ENCODE measurements at regions not wholly inside any gene's neighbourhood (a gene's known extent, or its start where the extent isn't known, plus 50 kb on each side); places are given as distances from the start of the nearest gene placed in this dataset.
"Not testable (repeated sequence)": the region's sequence is repeated elsewhere in the genome, so short reads cannot be mapped to it uniquely, and the experiment has no call there.

DNA sequence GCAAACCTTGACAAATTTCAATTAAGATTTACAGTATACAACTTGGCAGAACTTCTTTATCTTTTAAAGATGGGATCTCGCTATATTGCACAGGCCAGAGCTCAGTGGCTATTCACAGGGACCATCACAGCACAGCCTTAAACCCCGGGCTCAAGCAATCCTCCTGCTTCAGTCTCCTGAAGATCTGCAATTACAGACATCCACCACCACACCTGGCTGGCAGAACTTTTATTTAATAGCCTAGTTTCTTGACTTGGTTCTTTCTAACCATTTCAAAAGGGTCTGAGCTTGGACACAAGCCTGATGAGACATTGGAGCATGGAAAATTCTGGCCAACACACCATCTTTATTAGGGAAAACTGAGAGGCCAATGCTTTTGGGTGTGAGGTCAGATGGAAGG lies 151.6 kb upstream of the KCNG1 start:
- H3K27ac ChIP-seq (ENCODE audit: low read depth, low read length) = no peak overlapping the region
- H3K36me3 ChIP-seq (ENCODE audit: control insufficient read depth, insufficient read depth, low read length) = no peaks in the 10 kb centered on the region
- 0 out of 2 replicates have a peak, but pooled peaks cover 3% of the 10 kb centered on the region for H3K4me1 ChIP-seq (ENCODE audit: control insufficient read depth, insufficient read depth, low read length)
- H3K9me3 ChIP-seq (ENCODE audit: control insufficient read depth, insufficient read depth, low read length) = no peaks in the 10 kb centered on the region
- no peak overlapping the region for H3K9ac ChIP-seq (ENCODE audit: low read depth, low read length)
- no peaks in the 10 kb centered on the region for H3K27me3 ChIP-seq (ENCODE audit: control insufficient read depth, insufficient read depth, low read length)
- H3K4me3 ChIP-seq (ENCODE audit: low read depth, low read length) = no peak overlapping the region

GRCh38 chr20:51172558-51173428 lies 149.9 kb upstream of the KCNG1 start:
- Histone ChIP-seq H3K27ac (ENCODE audit: low read depth, low read length) (no peak overlapping the region), H3K27me3 (ENCODE audit: control insufficient read depth, insufficient read depth, low read length) (no peaks in the 10 kb centered on the region), H3K4me3 (ENCODE audit: low read depth, low read length) (no peak overlapping the region), H3K9ac (ENCODE audit: low read depth, low read length) (no peak overlapping the region), H3K9me3 (ENCODE audit: control insufficient read depth, insufficient read depth, low read length) (no peaks in the 10 kb centered on the region), H3K36me3 (ENCODE audit: control insufficient read depth, insufficient read depth, low read length) (no peaks in the 10 kb centered on the region), H3K4me1 (ENCODE audit: control insufficient read depth, insufficient read depth, low read length) (0 out of 2 replicates have a peak, but pooled peaks cover 5% of the 10 kb centered on the region)

DNA sequence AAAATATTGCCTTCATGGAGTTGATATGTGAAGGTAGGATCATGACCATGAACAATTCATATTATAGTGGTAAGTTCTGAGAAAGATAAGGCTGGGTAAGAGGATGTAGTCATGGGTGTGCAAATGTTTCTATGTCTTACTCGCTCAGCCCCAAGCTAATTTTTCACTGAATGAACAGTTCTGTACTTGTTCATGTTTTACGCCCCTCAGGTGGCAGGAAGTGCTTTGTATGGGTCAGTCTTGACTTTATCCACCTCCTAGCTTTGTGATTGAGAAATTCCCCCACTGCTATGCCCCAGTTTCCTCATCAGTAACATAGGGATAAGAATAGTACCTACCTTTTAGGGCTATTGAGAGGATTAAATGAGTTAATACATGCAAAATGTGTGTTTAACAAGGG lies 148.2 kb upstream of the KCNG1 start:
- H3K27ac ChIP-seq (ENCODE audit: low read depth, low read length) = no peak overlapping the region
- H3K27me3 ChIP-seq (ENCODE audit: control insufficient read depth, insufficient read depth, low read length) = no peaks in the 10 kb centered on the region
- no peaks in the 10 kb centered on the region for H3K9me3 ChIP-seq (ENCODE audit: control insufficient read depth, insufficient read depth, low read length)
- 0 out of 2 replicates have a peak, but pooled peaks cover 5% of the 10 kb centered on the region for H3K4me1 ChIP-seq (ENCODE audit: control insufficient read depth, insufficient read depth, low read length)
- H3K9ac ChIP-seq (ENCODE audit: low read depth, low read length) = no peak overlapping the region
- no peak overlapping the region for H3K4me3 ChIP-seq (ENCODE audit: low read depth, low read length)
- H3K36me3 ChIP-seq (ENCODE audit: control insufficient read depth, insufficient read depth, low read length) = no peaks in the 10 kb centered on the region

DNA sequence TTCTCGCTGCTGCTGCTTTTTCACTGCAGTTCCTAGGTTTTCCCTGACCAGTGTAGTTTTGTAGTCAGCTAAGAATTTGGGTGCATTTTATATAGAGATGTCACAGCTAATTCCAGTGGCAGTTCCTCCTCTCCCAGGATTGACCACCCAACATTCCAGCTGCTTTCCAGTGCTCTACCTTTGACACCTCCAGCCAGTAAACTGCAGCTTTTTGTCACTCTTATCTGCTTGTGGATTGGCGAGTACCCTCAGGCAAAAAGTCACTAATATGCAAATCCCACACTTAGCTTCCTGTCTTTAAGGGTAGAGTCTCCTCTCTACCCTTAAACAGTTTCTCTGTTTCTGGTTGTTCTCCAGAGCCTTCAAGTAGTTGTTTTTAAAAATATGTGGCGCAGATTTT lies 146.9 kb upstream of the KCNG1 start:
- Histone ChIP-seq H3K4me1 (ENCODE audit: control insufficient read depth, insufficient read depth, low read length) (0 out of 2 replicates have a peak, but pooled peaks cover 5% of the 10 kb centered on the region), H3K27me3 (ENCODE audit: control insufficient read depth, insufficient read depth, low read length) (no peaks in the 10 kb centered on the region), H3K9ac (ENCODE audit: low read depth, low read length) (no peak overlapping the region)

GRCh38 chr20:51167911-51168310 lies 145.0 kb upstream of the KCNG1 start:
- not testable (repeated sequence) for H3K36me3 ChIP-seq (ENCODE audit: control insufficient read depth, insufficient read depth, low read length); H3K4me1 ChIP-seq (ENCODE audit: control insufficient read depth, insufficient read depth, low read length); H3K27ac ChIP-seq (ENCODE audit: low read depth, low read length); H3K9me3 ChIP-seq (ENCODE audit: control insufficient read depth, insufficient read depth, low read length); H3K27me3 ChIP-seq (ENCODE audit: control insufficient read depth, insufficient read depth, low read length); H3K4me3 ChIP-seq (ENCODE audit: low read depth, low read length); H3K9ac ChIP-seq (ENCODE audit: low read depth, low read length)

More for the DNA sequence above, 146.9 kb upstream of the KCNG1 start:
- H3K27ac ChIP-seq (ENCODE audit: low read depth, low read length) = no peak overlapping the region
- no peaks in the 10 kb centered on the region for H3K9me3 ChIP-seq (ENCODE audit: control insufficient read depth, insufficient read depth, low read length)
- H3K4me3 ChIP-seq (ENCODE audit: low read depth, low read length) = no peak overlapping the region
- H3K36me3 ChIP-seq (ENCODE audit: control insufficient read depth, insufficient read depth, low read length) = no peaks in the 10 kb centered on the region

GRCh38 chr20:51166489-51166888 lies 143.6 kb upstream of the KCNG1 start:
- H3K36me3 ChIP-seq (ENCODE audit: control insufficient read depth, insufficient read depth, low read length) = no peaks in the 10 kb centered on the region
- no peak overlapping the region for H3K9ac ChIP-seq (ENCODE audit: low read depth, low read length)
- H3K9me3 ChIP-seq (ENCODE audit: control insufficient read depth, insufficient read depth, low read length) = no peaks in the 10 kb centered on the region
- no peak overlapping the region for H3K4me3 ChIP-seq (ENCODE audit: low read depth, low read length)
- H3K4me1 ChIP-seq (ENCODE audit: control insufficient read depth, insufficient read depth, low read length) = 0 out of 2 replicates have a peak, but pooled peaks cover 5% of the 10 kb centered on the region
- no peak overlapping the region for H3K27ac ChIP-seq (ENCODE audit: low read depth, low read length)
- no peaks in the 10 kb centered on the region for H3K27me3 ChIP-seq (ENCODE audit: control insufficient read depth, insufficient read depth, low read length)

DNA sequence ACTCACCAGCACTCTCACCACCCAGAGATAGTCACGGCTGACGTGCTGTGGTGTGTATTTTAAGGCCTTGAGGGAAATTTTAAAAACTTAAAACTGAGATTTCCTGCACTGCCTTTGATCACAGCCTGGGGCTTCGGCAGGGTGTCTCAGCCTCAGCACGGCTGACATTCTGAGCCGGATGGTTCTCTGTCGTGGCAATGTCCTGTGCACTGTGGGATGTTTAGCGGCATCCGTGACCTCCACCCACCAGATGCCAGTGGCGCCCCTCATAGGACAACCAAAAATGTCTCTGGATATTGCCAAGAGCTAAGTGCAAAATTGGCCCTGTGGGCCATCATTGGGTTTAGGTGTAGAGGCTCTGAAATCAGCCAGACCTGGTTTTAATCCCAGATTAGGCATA lies 142.2 kb upstream of the KCNG1 start:
- Histone ChIP-seq H3K4me1 (ENCODE audit: control insufficient read depth, insufficient read depth, low read length) (0 out of 2 replicates have a peak, but pooled peaks cover 5% of the 10 kb centered on the region), H3K27me3 (ENCODE audit: control insufficient read depth, insufficient read depth, low read length) (no peaks in the 10 kb centered on the region), H3K9me3 (ENCODE audit: control insufficient read depth, insufficient read depth, low read length) (no peaks in the 10 kb centered on the region), H3K36me3 (ENCODE audit: control insufficient read depth, insufficient read depth, low read length) (no peaks in the 10 kb centered on the region), H3K4me3 (ENCODE audit: low read depth, low read length) (no peak overlapping the region), H3K27ac (ENCODE audit: low read depth, low read length) (no peak overlapping the region), H3K9ac (ENCODE audit: low read depth, low read length) (no peak overlapping the region)

DNA sequence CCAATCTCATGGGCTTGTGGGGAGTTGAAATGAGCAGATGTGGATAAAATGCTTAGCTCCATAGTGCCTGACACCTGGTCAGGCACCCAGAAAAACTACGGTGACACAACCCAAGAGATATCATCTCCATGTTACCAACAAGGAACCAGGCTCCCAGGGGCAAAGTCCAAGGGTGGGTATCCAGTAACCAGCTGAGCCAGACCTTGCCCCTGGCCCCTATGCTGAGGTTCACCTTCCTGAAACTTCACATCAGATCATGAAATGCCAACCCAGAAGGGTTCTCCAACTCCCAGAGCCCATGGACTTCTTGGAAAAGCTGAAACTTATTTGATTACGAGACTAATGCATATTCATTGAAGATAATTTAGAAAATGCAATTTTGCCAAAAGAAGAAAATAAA lies 141.8 kb upstream of the KCNG1 start:
- Histone ChIP-seq H3K27ac (ENCODE audit: low read depth, low read length) (no peak overlapping the region), H3K9ac (ENCODE audit: low read depth, low read length) (no peak overlapping the region), H3K36me3 (ENCODE audit: control insufficient read depth, insufficient read depth, low read length) (no peaks in the 10 kb centered on the region), H3K27me3 (ENCODE audit: control insufficient read depth, insufficient read depth, low read length) (no peaks in the 10 kb centered on the region), H3K4me3 (ENCODE audit: low read depth, low read length) (no peak overlapping the region), H3K9me3 (ENCODE audit: control insufficient read depth, insufficient read depth, low read length) (no peaks in the 10 kb centered on the region), H3K4me1 (ENCODE audit: control insufficient read depth, insufficient read depth, low read length) (0 out of 2 replicates have a peak, but pooled peaks cover 5% of the 10 kb centered on the region)

GRCh38 chr20:51163996-51164600 lies 141.2 kb upstream of the KCNG1 start:
- no peaks in the 10 kb centered on the region for H3K27me3 ChIP-seq (ENCODE audit: control insufficient read depth, insufficient read depth, low read length)
- no peaks in the 10 kb centered on the region for H3K9me3 ChIP-seq (ENCODE audit: control insufficient read depth, insufficient read depth, low read length)
- no peak overlapping the region for H3K4me3 ChIP-seq (ENCODE audit: low read depth, low read length)
- H3K27ac ChIP-seq (ENCODE audit: low read depth, low read length) = no peak overlapping the region
- H3K4me1 ChIP-seq (ENCODE audit: control insufficient read depth, insufficient read depth, low read length) = no peaks in the 10 kb centered on the region
- H3K9ac ChIP-seq (ENCODE audit: low read depth, low read length) = no peak overlapping the region
- H3K36me3 ChIP-seq (ENCODE audit: control insufficient read depth, insufficient read depth, low read length) = no peaks in the 10 kb centered on the region

- no peaks in the 10 kb centered on the region for H3K4me1 ChIP-seq (ENCODE audit: control insufficient read depth, insufficient read depth, low read length)
- H3K27ac ChIP-seq (ENCODE audit: low read depth, low read length) = no peak overlapping the region
- no peak overlapping the region for H3K4me3 ChIP-seq (ENCODE audit: low read depth, low read length)
- no peaks in the 10 kb centered on the region for H3K36me3 ChIP-seq (ENCODE audit: control insufficient read depth, insufficient read depth, low read length)
- no peaks in the 10 kb centered on the region for H3K9me3 ChIP-seq (ENCODE audit: control insufficient read depth, insufficient read depth, low read length)
- H3K27me3 ChIP-seq (ENCODE audit: control insufficient read depth, insufficient read depth, low read length) = no peaks in the 10 kb centered on the region
- no peak overlapping the region for H3K9ac ChIP-seq (ENCODE audit: low read depth, low read length)
Observed at GRCh38 chr20:51162015-51162414, 139.1 kb upstream of the KCNG1 start.

DNA sequence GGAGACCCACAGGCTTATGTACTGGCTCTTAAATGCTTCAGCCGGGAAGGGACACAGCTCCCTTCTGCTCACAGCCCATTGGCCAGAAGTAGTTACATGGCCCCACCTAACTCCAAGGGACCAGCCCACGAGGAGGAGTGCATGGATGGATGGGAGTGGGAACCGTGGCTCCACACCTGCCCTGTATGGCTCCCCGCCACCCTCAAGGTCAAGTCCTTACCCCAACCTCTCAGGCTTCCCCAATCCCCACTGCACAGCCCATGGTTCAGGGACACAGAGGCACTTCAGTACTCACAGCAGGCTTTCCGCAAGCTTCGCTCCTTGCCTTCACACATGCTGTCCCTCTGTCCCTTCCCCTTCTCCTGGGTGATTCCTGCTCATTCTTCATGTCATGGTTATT lies 137.9 kb upstream of the KCNG1 start:
- H3K27ac ChIP-seq (ENCODE audit: low read depth, low read length) = no peak overlapping the region
- H3K9ac ChIP-seq (ENCODE audit: low read depth, low read length) = no peak overlapping the region
- no peaks in the 10 kb centered on the region for H3K27me3 ChIP-seq (ENCODE audit: control insufficient read depth, insufficient read depth, low read length)
- no peak overlapping the region for H3K4me3 ChIP-seq (ENCODE audit: low read depth, low read length)
- H3K9me3 ChIP-seq (ENCODE audit: control insufficient read depth, insufficient read depth, low read length) = no peaks in the 10 kb centered on the region
- no peaks in the 10 kb centered on the region for H3K36me3 ChIP-seq (ENCODE audit: control insufficient read depth, insufficient read depth, low read length)
- H3K4me1 ChIP-seq (ENCODE audit: control insufficient read depth, insufficient read depth, low read length) = no peaks in the 10 kb centered on the region
